ENCODE measurements at regions not wholly inside any gene's neighbourhood (a gene's known extent, or its start where the extent isn't known, plus 50 kb on each side); places are given as distances from the start of the nearest gene placed in this dataset.
"Not testable (repeated sequence)": the region's sequence is repeated elsewhere in the genome, so short reads cannot be mapped to it uniquely, and the experiment has no call there.

DNA sequence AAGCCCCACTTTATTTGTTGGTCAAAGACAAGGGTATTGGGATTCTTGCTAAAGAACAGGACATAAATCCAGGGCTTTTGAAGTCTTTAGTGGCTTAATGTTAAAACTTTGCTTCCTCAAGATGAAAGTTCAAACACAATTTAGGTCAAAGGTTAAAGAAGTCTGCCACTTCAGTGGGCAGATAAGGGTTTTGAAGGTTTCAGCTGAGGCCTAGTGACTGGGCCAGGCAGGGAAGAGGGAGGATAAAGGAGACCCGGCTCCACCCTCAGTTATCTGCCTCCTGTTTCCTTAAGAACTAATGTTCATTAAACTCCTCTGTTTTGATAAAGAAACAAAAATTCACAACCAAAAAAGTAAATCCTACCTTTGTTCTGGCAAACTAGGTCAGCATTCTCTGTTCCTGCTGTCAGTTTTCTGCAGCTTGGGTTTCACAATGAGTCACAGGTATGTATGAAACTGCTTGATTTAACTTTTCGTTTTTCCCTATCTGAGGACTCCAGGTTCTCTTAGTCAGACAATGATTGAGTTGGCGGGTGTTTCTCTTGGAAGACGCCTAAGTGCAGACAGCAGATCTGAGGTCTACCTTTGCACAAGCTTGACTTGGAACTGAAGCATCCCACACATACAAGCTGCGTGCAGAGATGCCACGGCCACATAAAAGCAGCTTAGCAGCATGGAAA lies 208.3 kb downstream of the EXOC5 start:
- DNase-seq: no peak

DNA sequence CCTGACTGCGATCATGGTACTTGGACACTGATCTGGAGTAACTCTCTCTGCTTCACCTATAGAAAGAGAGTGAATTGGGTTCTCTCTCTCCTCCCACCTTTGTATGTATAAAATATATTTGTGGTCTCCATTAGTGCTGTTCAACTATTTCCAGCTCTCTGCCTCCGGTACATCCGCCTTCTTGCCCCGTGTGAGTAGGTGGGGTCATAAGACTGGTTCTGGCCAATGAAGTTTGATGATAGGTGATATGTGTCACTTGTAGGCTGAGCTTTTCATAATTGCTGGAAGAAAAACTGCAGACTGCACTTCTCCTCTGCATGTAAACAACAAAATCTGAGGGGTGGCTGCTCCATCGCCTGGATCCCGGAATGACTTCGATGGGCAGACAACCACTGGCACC lies 210.4 kb downstream of the EXOC5 start:
- DNase-seq: no peak

DNA sequence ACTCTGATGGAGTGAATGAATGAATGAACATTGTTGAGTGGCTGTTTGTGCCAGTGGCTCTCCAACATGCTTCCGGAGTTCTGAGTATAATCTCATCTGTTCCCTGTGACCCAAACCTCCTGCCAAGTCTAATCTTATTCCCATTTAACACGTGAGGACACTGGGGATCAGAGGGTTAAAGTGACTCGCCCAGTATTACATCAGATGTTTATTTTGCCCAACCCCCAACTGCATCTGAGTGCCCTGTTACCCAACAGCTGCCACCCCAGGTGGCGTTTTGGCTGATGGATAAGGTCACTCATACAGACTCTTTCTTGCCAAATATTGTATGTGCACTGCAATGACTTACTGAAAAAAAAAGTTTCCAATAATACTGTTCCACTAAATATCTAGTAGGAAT lies 210.9 kb downstream of the EXOC5 start:
- no peak for DNase-seq

DNA sequence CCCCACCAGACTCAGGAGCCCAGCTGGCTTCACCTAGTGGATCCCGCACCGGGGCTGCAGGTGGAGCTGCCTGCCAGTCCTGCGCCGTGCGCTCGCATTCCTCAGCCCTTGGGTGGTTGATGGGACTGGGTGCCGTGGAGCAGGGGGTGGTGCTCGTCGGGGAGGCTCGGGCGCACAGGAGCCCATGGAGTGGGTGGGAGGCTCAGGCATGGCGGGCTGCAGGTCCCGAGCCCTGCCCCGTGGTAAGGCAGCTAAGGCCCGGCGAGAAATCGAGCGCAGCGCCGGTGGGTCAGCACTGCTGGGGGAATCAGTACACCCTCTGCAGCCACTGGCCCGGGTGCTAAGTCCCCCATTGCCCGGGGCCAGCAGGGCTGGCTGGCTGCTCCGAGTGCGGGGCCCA lies 212.2 kb downstream of the EXOC5 start:
- DNase-seq: not testable (repeated sequence)

DNA sequence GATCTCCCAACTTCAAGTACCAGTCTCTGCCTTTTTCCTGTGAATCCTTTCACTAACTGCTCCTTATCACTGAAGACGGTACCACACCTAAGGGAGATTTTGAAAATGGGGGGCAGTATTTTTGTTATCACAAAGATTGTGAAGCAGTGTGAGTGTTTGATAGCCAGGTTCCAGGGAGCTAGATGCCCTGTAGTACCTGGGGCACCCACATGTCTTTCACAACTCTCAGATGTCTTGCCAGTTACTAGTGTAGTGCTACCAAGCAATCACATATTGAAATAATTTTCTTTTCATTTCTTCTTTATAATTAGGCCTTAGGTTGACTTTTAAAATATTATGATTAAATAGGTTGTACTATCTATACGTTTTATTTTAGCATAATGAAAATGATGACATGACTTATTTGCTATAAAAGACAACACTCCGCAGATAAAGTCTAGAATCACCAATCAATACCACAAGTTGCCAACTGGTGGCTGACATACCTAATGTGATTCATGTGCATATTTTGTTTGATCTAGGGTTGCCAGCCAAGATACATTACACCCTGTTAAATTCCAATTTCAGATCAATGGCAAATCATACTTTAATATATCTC lies 215.9 kb downstream of the EXOC5 start:
- DNase-seq: no peak

DNA sequence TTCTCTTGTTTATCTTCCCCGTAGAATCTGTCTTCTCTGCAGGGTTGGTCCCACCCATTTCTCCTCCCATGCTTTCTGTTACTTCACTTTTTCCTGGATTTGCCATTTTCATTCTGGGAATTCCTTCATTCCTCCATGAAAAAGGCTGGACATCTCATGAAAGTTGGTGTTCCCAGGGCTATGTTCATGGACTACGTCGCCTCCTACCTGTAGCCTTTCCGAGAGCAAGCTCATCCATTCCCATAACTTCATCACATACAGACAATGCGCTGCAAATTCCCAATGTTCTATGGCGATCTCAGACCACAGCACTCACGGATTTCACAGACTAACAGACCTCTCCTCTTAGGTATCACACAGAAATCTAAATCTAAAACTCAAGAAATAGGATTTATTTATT lies 217.1 kb downstream of the EXOC5 start:
- DNase-seq: no peak

DNA sequence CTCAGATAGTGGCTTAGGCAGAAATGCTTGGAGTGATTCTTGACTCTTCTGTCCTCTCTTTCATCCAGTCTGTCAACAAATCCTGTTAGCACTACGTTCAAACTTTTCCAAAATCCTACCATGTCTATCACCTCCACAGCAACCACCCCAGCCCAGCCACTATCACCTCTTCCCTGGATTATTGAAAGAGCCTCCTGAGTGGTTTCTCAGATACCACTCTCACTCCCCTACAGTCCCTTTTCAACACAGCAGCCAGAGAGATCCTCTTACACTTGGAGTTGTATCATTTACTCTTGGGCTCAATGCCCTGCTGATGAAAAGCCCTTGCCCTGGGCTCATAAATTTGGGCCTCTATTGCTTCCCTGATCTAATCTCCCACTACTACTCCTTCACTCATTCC lies 218.9 kb downstream of the EXOC5 start:
- DNase-seq: no peak

DNA sequence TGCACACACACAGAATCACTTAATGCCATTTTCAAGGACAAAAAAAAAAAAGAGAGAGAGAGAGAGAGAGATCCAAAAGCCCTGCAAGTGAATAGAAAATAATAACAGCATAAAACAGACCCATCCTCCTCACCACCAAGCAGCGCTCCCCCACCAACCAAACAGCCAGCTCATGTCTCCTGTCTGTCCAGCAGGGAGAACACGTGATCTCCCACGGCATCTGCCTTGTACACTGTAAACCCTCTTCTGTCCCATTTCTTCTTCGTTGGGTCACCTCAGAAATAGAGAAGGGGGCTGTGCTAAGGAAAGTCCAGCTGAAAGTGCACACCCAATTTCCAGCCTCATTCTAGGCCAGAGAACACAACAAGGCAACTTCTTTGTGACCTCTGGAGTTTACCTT lies 222.5 kb downstream of the EXOC5 start:
- DNase-seq: no peak

DNA sequence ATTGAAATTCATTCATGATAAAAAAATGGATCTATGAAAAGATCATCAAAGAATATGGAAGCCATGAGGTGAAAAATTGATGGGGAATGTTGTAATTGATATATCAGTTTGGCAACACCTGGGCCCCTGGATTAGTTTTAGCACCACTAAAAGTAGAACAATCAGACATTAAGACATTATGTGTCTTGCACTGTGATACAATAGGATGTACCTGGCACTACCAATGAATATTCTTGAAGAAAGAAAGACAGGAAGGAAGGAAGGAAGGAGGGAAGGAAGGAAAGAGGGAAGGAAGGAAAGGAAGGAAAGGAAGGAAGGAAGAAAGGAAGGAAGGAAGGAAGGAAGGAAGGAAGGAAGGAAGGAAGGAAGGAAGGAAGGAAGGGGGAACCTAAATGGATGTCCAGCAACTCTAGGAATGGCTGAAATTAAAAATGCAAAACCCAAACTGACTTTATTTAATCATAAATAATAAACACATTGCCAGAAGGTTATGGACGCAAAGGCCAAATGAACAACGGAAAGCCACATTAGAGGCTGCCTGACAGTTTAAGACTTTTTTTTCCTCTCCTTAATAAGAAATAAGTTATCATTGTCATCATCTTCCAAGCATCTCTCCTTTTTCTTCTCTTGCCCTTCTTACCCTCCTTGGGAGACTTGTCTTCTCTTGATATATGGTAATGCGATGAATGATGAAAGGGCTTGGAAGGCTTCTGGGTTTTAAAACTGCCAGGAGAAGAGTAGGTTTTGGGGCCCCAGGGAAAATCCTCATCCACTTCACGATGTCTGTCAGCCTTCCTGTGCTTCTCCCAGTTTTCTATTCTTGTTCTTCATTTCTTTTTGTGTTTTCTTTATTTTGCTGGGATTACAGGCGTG lies 224.4 kb downstream of the EXOC5 start:
- not testable (repeated sequence) for DNase-seq

DNA sequence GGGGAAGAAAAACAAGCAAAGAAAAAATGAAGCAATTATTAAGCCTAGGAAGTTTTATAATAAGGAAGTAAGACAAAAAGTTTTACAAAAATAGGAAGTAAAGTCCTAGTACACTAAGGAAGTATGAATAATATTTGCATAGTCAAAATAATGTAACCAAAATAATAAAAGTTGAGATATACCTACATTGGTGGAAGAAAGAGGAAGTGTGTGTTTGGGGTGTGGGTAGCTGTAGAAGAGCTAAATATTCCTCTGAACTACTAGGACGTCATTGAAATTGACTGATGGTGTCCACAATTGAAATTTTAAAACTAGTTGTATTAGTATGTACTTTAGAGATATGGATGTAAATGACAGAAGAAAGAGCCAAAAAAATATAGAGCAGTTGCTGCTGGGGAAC lies 228.4 kb upstream of the OTX2 start:
- DNase-seq: no peak

DNA sequence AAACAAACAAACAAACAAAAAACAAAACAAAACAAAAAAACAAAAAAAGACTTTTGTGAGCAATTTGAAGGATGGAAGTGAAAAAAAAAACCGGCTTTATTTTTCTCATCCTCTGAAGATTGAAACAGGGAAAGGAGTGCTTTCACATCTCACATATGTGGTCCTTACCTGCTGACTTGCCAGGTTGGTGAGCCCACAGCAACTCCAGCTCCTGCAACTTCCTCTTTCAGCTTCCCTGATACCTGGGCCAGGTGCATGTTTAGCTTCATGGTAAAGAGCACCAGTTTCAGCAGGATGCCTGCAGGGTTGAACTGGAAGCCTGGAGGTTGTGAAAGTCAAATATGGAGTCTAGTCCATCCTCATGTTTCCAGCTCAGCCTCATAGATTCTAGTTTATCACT lies 221.2 kb upstream of the OTX2 start:
- DNase-seq: no peak

DNA sequence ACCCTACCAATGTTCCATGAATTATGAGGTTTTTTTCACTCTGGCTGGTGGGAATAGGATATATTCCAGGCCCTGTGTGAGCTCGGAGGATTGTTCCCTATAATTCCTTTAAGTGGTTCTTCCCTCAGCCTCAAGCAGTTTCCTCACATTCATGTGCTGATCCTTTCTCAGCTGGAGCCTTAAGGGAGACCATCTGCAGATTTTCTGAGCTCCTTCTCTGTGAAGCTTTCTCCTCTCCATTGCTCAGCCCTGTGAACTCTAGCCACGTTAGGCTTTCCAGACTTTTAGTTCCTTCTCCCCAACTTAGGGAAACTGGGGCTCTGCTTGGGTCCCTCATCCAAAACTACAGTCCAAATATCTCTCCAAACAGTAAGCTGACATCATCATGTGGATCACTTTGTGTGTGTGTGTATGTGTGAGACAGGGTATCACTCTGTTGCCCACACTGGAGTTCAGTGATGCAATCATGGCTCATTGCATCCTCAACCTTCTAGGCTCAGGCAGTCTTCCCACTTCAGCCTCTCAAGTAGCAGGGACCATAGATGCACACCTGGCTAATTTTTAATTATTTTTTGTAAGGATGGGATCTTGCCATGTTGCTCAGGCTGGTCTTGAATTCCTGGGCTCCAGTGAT lies 219.5 kb upstream of the OTX2 start:
- DNase-seq: no peak

DNA sequence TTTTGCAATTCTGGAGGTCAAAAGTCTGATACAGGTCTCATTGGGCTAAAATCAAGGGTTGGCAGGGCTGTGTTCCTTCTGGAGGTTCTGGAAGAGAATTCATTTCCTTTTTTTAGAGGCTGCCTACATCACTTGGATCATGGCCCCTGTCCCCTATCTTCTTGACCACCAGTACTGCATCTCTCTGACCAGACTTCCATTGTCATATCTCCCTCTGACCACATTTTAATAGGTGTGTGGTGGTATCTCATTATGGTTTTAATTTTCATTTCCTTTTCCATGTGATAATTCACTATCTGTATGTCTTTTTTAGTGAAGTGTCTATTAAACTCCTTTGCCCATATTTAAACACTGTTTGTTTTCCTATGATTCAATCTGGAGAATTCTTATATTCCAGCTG lies 215.2 kb upstream of the OTX2 start:
- no peak for DNase-seq

DNA sequence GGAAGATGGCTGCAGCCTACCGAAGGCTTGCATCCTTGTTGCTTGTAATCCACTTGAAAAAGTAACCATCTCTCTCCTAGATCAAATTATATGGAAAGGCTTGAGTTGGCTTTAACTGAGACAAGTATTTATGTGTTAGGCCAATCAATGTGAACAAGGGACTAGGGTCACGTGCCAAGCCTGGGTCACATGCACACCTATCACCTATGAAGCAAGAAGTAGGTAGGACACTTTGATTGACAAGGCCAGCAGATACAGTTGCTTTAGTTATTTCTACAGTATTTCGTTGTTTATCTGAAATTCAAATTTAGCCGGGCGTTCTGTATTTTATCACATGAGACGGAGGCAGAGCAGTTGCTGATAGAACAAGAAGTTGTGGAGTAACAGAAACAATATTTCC lies 212.3 kb upstream of the OTX2 start:
- no peak for DNase-seq

DNA sequence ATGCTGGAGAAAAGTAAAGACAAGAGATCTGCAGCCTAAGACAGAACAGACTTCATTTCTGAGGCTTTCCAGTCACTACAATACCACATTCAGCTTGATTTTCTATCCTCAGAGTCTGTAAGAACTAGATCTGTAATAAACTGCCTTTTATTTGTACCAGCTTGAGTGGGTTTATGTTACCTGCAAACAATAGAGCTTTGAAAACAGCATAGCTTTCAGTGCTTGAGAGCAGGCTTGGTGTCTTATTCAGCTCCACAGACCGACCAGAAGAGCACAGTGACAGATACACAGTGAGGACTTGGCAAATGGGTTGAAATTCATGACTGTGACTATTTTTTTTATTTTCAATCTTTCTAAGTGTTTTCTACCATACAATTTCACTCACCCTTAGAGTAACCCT lies 207.8 kb upstream of the OTX2 start:
- DNase-seq: no peak

DNA sequence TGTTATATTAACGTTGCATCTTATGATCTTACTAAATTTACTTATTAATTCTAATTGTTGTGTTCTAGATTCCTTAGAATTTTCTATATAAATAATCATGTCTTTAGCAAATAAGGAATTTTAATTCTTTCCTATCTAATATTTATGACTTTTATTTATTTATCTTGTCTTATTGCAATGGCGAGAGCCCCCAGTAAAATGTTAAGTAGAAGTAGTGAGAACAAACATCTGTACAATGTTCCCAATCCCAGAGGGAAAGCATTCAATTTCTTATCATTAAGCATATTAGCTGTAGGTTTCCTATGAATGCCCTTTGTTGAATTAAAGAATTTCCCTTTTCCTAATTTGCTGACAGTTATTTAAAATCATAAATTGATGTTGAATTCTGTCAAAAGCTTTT lies 203.7 kb upstream of the OTX2 start:
- no peak for DNase-seq

DNA sequence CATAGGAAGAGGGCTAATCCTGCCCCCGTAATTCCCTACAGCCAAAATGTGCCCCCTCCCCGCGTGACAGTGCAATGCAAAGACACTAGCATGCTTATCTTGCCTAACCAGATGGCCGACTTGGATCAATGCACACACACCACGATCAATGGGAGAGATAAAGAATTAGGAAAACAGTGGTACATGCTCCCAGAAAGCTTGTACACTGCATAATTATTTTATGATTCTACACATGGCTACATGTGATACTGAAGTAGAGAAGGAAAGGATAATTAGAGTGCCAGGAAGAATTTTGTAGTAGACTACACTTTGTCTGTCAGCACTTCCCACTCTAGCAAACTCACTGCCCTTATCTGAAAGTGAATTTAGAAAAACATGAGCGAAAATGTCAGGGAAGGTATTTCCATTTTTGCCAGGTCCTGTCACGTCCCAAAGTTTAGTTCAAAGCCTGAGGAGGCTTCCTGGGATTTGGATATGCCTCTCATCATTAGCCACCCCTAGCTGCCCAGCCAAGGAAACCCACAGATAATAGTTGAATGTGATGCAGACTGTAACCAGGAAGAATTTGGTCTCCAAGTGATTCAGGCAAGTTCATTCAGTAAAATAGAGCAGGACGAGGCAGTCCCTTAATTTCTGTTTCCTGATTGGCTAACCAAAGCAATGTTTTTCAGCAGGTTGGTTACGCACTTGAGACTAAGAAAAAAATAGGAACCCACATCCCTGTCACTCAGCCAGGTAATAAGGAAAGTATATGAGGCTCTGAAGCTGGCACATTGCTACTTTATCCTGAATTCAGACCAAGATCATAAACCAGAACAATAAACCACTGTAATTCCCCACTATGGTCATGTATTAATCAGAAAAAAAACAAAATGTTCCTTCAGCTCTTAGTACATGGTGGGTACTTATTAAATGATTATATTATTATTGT lies 199.6 kb upstream of the OTX2 start:
- DNase-seq: peak; percentile 93

DNA sequence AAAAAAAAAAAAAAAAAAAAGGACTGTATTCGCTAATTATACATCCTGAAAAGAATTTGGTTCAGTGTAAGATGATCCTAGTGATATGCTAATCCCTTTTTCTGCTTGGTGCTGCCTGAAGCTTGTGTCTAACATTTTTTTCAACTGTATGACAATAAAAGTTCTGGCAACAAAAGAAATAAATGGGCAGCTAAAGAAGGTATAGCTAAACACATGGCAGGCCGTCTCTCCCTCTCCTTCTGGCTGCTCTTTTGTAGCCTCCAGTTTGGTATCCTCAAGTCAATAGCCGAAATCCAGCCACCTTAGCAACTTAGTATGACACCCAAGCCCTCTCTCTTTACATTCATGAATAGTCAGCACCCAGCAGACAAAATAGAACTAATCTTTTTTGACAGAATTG lies 198.3 kb upstream of the OTX2 start:
- peak; percentile 86 for DNase-seq

DNA sequence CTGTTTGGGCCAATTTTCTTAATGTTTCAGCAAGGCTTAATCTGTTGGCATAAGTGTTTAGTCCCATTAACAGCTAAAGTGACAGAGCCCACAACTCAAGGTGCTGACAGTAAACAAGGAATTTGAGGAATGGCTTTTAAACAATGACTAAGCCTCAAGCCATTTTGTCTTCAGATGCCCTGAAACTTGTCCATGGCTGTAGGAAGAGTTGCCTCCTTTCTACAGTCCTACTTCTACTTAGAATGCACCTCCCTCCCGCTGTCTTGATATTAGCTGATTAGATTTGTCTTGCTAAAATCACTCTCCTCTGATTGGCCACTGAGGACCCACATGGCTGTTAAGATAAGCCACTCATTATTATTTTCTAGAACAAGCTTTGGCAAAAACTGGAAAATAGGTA lies 188.4 kb upstream of the OTX2 start:
- DNase-seq: no peak

DNA sequence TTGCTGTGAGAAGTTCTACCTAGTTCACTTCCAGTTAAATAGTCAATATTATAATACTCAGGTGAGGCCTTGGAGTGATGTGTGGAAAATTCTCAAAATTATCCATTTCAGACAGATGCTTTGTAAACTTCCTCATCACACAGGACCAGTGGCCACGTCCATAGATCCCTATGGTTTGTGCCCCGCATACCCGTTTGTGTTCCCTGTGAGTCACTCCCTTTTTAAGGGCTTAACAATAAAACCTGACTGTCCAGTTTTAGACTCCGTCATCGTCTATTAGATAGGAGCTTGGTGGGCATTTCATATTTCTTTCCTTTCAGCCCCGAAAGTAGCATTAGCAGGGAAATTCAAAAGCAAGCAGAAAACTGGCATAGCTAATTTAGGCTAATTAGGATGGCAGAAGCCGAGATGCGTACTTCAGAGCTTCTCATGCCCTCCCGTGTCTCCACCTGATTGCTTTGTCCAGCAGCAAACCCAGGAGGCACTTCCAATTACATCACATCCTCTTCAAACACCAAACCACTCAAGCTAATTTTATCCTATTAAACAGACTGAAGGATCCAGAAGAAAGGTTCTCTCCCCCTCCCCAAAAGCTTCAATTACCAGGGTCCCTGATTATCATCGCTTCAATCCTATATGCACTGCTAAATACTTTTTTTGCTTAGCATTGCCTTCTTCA lies 186.6 kb upstream of the OTX2 start:
- DNase-seq: peak; percentile 4

DNA sequence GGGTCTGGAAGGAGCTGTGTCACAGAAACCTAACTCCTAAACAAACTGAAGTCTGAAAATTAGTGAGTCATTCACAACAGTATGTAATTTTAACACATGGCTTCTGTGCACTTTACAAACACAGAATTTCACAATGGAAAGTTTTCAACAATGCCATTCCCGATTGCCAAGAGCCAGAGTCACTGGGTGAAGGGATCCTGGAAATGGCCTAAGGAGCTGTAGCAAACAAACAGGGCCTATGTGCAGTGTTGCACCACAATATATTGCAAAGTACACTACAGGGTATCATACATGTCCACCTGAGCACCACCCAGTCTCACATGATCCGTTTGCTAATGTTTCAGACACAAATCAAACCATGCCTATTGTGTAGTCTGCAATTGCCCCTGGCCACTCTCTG lies 184.7 kb upstream of the OTX2 start:
- DNase-seq: no peak

DNA sequence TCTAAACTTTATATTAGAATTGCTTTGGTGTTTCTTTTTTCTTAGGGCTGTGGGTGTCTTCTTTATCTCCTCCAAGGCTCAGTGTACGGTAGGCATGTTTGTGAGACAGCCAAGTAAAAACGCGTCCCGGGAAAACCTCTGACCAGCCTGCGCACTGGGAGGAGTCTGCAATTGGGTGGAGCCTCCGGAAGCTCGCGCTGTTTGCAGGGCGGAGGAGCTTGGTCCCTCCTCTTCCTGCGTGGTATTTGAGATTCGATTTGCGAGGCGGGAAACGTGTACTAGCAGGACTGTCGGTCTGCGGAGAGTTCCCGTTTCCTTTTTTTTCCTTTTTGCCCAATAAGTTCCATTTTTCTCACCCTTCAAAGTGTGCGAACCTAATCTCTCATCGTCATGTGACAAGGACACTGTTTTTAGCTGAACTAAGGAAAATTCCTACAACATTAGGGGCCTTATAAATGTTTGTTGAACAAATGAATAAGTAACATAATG lies 182.1 kb upstream of the OTX2 start:
- DNase-seq: no peak

All from NCI-H526 treated with DMSO at 0.1 percent for 48 hours (cell line).